ENCODE measurements at regions not wholly inside any gene's neighbourhood (a gene's known extent, or its start where the extent isn't known, plus 50 kb on each side); places are given as distances from the start of the nearest gene placed in this dataset.

- H3K27me3 ChIP-seq (ENCODE audit: control insufficient read depth in 1 of 2, insufficient read depth in 2 of 2, low read length in 1 of 2): no peaks in the 10 kb centered on the region
- H3K9me3 ChIP-seq (ENCODE audit: control insufficient read depth, low read length): no peaks in the 10 kb centered on the region
- no peaks in the 10 kb centered on the region for H3K4me1 ChIP-seq (ENCODE audit: control insufficient read depth in 1 of 2, insufficient read depth in 2 of 2, low read length in 2 of 2)
- intact Hi-C loops (cut with DNase I): no loop called here
- ATAC-seq (ENCODE audit: low FRiP score) (no peak), DNase-seq (no peak)
- H3K27ac ChIP-seq (ENCODE audit: low read depth in 1 of 2, low read length in 2 of 2): no peak overlapping the region
- 83 to 87% methylated on average over 2 of the region's 2 CpGs for WGBS, 2 donors
- no peak overlapping the region for H3K4me3 ChIP-seq (ENCODE audit: low read length in 2 of 2)
- no peaks in the 10 kb centered on the region for H3K36me3 ChIP-seq (ENCODE audit: control insufficient read depth in 1 of 2, insufficient read depth in 2 of 2, low read length in 1 of 2)
Observed at GRCh38 chr11:109735128-109735527, 313.1 kb downstream of the C11orf87 start.

GRCh38 chr11:109739379-109739778 is 317.4 kb downstream of the C11orf87 start:
- 46 to 57% methylated on average over 2 of the region's 2 CpGs for WGBS, 2 donors
- H3K9me3 ChIP-seq (ENCODE audit: control insufficient read depth, low read length): peaks cover 3% of the 10 kb centered on the region
- H3K36me3 ChIP-seq (ENCODE audit: control insufficient read depth in 1 of 2, insufficient read depth in 2 of 2, low read length in 1 of 2): no peaks in the 10 kb centered on the region
- no peak for DNase-seq
- no peak overlapping the region for H3K4me3 ChIP-seq (ENCODE audit: low read length in 2 of 2)
- intact Hi-C loops (cut with DNase I): no loop called here
- H3K27me3 ChIP-seq (ENCODE audit: control insufficient read depth in 1 of 2, insufficient read depth in 2 of 2, low read length in 1 of 2): no peaks in the 10 kb centered on the region
- H3K27ac ChIP-seq (ENCODE audit: low read depth in 1 of 2, low read length in 2 of 2): no peak overlapping the region
- no peak for ATAC-seq (ENCODE audit: low FRiP score)
- no peaks in the 10 kb centered on the region for H3K4me1 ChIP-seq (ENCODE audit: control insufficient read depth in 1 of 2, insufficient read depth in 2 of 2, low read length in 2 of 2)

GRCh38 chr11:109745996-109746625 is 324.1 kb downstream of the C11orf87 start:
- Histone ChIP-seq H3K9me3 (ENCODE audit: control insufficient read depth, low read length) (peaks cover 3% of the 10 kb centered on the region), H3K4me3 (ENCODE audit: low read length in 2 of 2) (no peak overlapping the region), H3K36me3 (ENCODE audit: control insufficient read depth in 1 of 2, insufficient read depth in 2 of 2, low read length in 1 of 2) (no peaks in the 10 kb centered on the region), H3K4me1 (ENCODE audit: control insufficient read depth in 1 of 2, insufficient read depth in 2 of 2, low read length in 2 of 2) (no peaks in the 10 kb centered on the region), H3K27me3 (ENCODE audit: control insufficient read depth in 1 of 2, insufficient read depth in 2 of 2, low read length in 1 of 2) (peaks cover 0 to 2% of the 10 kb centered on the region in 2 donors), H3K27ac (ENCODE audit: low read depth in 1 of 2, low read length in 2 of 2) (no peak overlapping the region)
- 72 to 74% methylated on average over 4 of the region's 4 CpGs for WGBS, 2 donors
- no peak for DNase-seq
- no peak for ATAC-seq (ENCODE audit: low FRiP score)
- intact Hi-C loops (cut with DNase I): no loop called here

GRCh38 chr11:109747839-109748238 is 325.8 kb downstream of the C11orf87 start:
- Histone ChIP-seq H3K4me3 (ENCODE audit: low read length in 2 of 2) (no peak overlapping the region), H3K4me1 (ENCODE audit: control insufficient read depth in 1 of 2, insufficient read depth in 2 of 2, low read length in 2 of 2) (no peaks in the 10 kb centered on the region), H3K9me3 (ENCODE audit: control insufficient read depth, low read length) (no peaks in the 10 kb centered on the region), H3K27me3 (ENCODE audit: control insufficient read depth in 1 of 2, insufficient read depth in 2 of 2, low read length in 1 of 2) (peaks cover 0 to 2% of the 10 kb centered on the region in 2 donors), H3K36me3 (ENCODE audit: control insufficient read depth in 1 of 2, insufficient read depth in 2 of 2, low read length in 1 of 2) (no peaks in the 10 kb centered on the region), H3K27ac (ENCODE audit: low read depth in 1 of 2, low read length in 2 of 2) (no peak overlapping the region)
- ATAC-seq (ENCODE audit: low FRiP score) (peak; percentile 17), DNase-seq (peak in 1 of 2 donors; percentile 48)
- intact Hi-C loops (cut with DNase I): no loop called here
- 75 to 76% methylated on average over 7 of the region's 7 CpGs for WGBS, 2 donors

- ATAC-seq (ENCODE audit: low FRiP score) (no peak), DNase-seq (no peak)
- 52 to 60% methylated on average over 1 of the region's 1 CpG for WGBS, 2 donors
- no peaks in the 10 kb centered on the region for H3K4me1 ChIP-seq (ENCODE audit: control insufficient read depth in 1 of 2, insufficient read depth in 2 of 2, low read length in 2 of 2)
- peaks cover 0 to 2% of the 10 kb centered on the region in 2 donors for H3K27me3 ChIP-seq (ENCODE audit: control insufficient read depth in 1 of 2, insufficient read depth in 2 of 2, low read length in 1 of 2)
- H3K27ac ChIP-seq (ENCODE audit: low read depth in 1 of 2, low read length in 2 of 2): no peak overlapping the region
- no peak overlapping the region for H3K4me3 ChIP-seq (ENCODE audit: low read length in 2 of 2)
- no peaks in the 10 kb centered on the region for H3K36me3 ChIP-seq (ENCODE audit: control insufficient read depth in 1 of 2, insufficient read depth in 2 of 2, low read length in 1 of 2)
- H3K9me3 ChIP-seq (ENCODE audit: control insufficient read depth, low read length): no peaks in the 10 kb centered on the region
- intact Hi-C loops (cut with DNase I): no loop called here
Observed at GRCh38 chr11:109749476-109749875, 327.5 kb downstream of the C11orf87 start.

GRCh38 chr11:109750964-109751363 is 329.0 kb downstream of the C11orf87 start:
- ATAC-seq (ENCODE audit: low FRiP score) (no peak), DNase-seq (no peak)
- no peaks in the 10 kb centered on the region for H3K9me3 ChIP-seq (ENCODE audit: control insufficient read depth, low read length)
- H3K4me1 ChIP-seq (ENCODE audit: control insufficient read depth in 1 of 2, insufficient read depth in 2 of 2, low read length in 2 of 2): no peaks in the 10 kb centered on the region
- H3K27ac ChIP-seq (ENCODE audit: low read depth in 1 of 2, low read length in 2 of 2): no peak overlapping the region
- H3K36me3 ChIP-seq (ENCODE audit: control insufficient read depth in 1 of 2, insufficient read depth in 2 of 2, low read length in 1 of 2): no peaks in the 10 kb centered on the region
- H3K4me3 ChIP-seq (ENCODE audit: low read length in 2 of 2): no peak overlapping the region
- intact Hi-C loops (cut with DNase I): no loop called here
- peaks cover 0 to 2% of the 10 kb centered on the region in 2 donors for H3K27me3 ChIP-seq (ENCODE audit: control insufficient read depth in 1 of 2, insufficient read depth in 2 of 2, low read length in 1 of 2)
- WGBS, 2 donors: 71% methylated on average over 2 of the region's 2 CpGs

- 80 to 85% methylated on average over 5 of the region's 5 CpGs for WGBS, 2 donors
- peaks cover 0 to 2% of the 10 kb centered on the region in 2 donors for H3K27me3 ChIP-seq (ENCODE audit: control insufficient read depth in 1 of 2, insufficient read depth in 2 of 2, low read length in 1 of 2)
- H3K36me3 ChIP-seq (ENCODE audit: control insufficient read depth in 1 of 2, insufficient read depth in 2 of 2, low read length in 1 of 2): no peaks in the 10 kb centered on the region
- ATAC-seq (ENCODE audit: low FRiP score): no peak
- H3K4me1 ChIP-seq (ENCODE audit: control insufficient read depth in 1 of 2, insufficient read depth in 2 of 2, low read length in 2 of 2): no peaks in the 10 kb centered on the region
- no peak overlapping the region for H3K27ac ChIP-seq (ENCODE audit: low read depth in 1 of 2, low read length in 2 of 2)
- DNase-seq: no peak
- intact Hi-C loops (cut with DNase I): no loop called here
- H3K4me3 ChIP-seq (ENCODE audit: low read length in 2 of 2): no peak overlapping the region
- H3K9me3 ChIP-seq (ENCODE audit: control insufficient read depth, low read length): peaks cover 2% of the 10 kb centered on the region
Observed at GRCh38 chr11:109752212-109752825, 330.3 kb downstream of the C11orf87 start.

- Histone ChIP-seq H3K4me3 (ENCODE audit: low read length in 2 of 2) (no peak overlapping the region), H3K36me3 (ENCODE audit: control insufficient read depth in 1 of 2, insufficient read depth in 2 of 2, low read length in 1 of 2) (no peaks in the 10 kb centered on the region), H3K4me1 (ENCODE audit: control insufficient read depth in 1 of 2, insufficient read depth in 2 of 2, low read length in 2 of 2) (no peaks in the 10 kb centered on the region), H3K27me3 (ENCODE audit: control insufficient read depth in 1 of 2, insufficient read depth in 2 of 2, low read length in 1 of 2) (no peaks in the 10 kb centered on the region), H3K27ac (ENCODE audit: low read depth in 1 of 2, low read length in 2 of 2) (no peak overlapping the region), H3K9me3 (ENCODE audit: control insufficient read depth, low read length) (peaks cover 2% of the 10 kb centered on the region)
- DNase-seq: no peak
- intact Hi-C loops (cut with DNase I): no loop called here
- ATAC-seq (ENCODE audit: low FRiP score): no peak
- 83 to 95% methylated on average over 1 of the region's 1 CpG for WGBS, 2 donors
Observed at GRCh38 chr11:109756521-109756920, 334.5 kb downstream of the C11orf87 start.

- ATAC-seq (ENCODE audit: low FRiP score) (no peak), DNase-seq (no peak)
- Histone ChIP-seq H3K4me3 (ENCODE audit: low read length in 2 of 2) (no peak overlapping the region), H3K4me1 (ENCODE audit: control insufficient read depth in 1 of 2, insufficient read depth in 2 of 2, low read length in 2 of 2) (no peaks in the 10 kb centered on the region), H3K27me3 (ENCODE audit: control insufficient read depth in 1 of 2, insufficient read depth in 2 of 2, low read length in 1 of 2) (no peaks in the 10 kb centered on the region), H3K27ac (ENCODE audit: low read depth in 1 of 2, low read length in 2 of 2) (no peak overlapping the region), H3K9me3 (ENCODE audit: control insufficient read depth, low read length) (peaks cover 2% of the 10 kb centered on the region), H3K36me3 (ENCODE audit: control insufficient read depth in 1 of 2, insufficient read depth in 2 of 2, low read length in 1 of 2) (no peaks in the 10 kb centered on the region)
- intact Hi-C loops (cut with DNase I): no loop called here
- WGBS, 2 donors: 76 to 81% methylated on average over 3 of the region's 3 CpGs
Observed at GRCh38 chr11:109756951-109757350, 335.0 kb downstream of the C11orf87 start.
